T-cell (primary cell): ENCODE measurements at regions not wholly inside any gene's neighbourhood (a gene's known extent, or its start where the extent isn't known, plus 50 kb on each side); places are given as distances from the start of the nearest gene placed in this dataset.

Experiments
- ATAC-seq, 4 experiments: fragments of 200-7000 bp in 3 of 4; fragments of 150-1000 bp in 1 of 4; cut with Tn5 transposase; replicated peaks in 1 of 4; 1 replicate in 3 of 4; 2 replicates in 1 of 4; pipeline ENCODE4 v1.10.0; 2021; ENCODE audit warnings: moderate library complexity in 3 of 4, mild to moderate bottlenecking in 2 of 4, moderate number of reproducible peaks in 1 of 4
- CTCF ChIA-PET, 2 donors: fragments of 300-600 bp; sonication (Branson Sonifier 250); formaldehyde crosslinking; loops; one replicate each; lab custom pipeline; 2022; ENCODE audit warnings: antibody characterized with exemption in 2 of 2; lab: Charles Lee
- POLR2A ChIA-PET, 2 donors: fragments of 300-600 bp; sonication (Branson Sonifier 250); formaldehyde crosslinking; loops; one replicate each; lab custom pipeline; 2022; ENCODE audit warnings: antibody characterized with exemption in 2 of 2; lab: Charles Lee
- DNase-seq, 35 experiments: peaks; one replicate each; pipeline versions ENCODE4 v3.0.0 to v3.0.0-alpha.2; 2013 to 2023
- H3K27ac ChIP-seq: one replicate; pipeline ENCODE4 v1.5.1; 2013; ENCODE audit warnings: low read length
- H3K27me3 ChIP-seq, 2 experiments: replicated peaks in 1 of 2; 1 replicate in 1 of 2; 2 replicates in 1 of 2; pipeline versions ENCODE4 v1.6.1 to v1.7.0; 2013; ENCODE audit warnings: low read length in 1 of 2, mixed read lengths in 1 of 2; ENCODE audit not compliant: control insufficient read depth in 2 of 2, insufficient read depth in 2 of 2; ENCODE audit errors: extremely low read depth in 1 of 2
- H3K36me3 ChIP-seq, 2 donors: 1 replicate in 1 of 2; 2 replicates in 1 of 2; pipeline versions ENCODE4 v1.6.1 to v1.7.0; 2013; ENCODE audit warnings: low read length in 1 of 2; ENCODE audit not compliant: control insufficient read depth in 2 of 2, insufficient read depth in 1 of 2; ENCODE audit errors: extremely low read depth in 1 of 2
- H3K4me1 ChIP-seq, 2 experiments: 1 replicate in 1 of 2; 2 replicates in 1 of 2; pipeline versions ENCODE4 v1.6.1 to v1.7.0; 2013; ENCODE audit warnings: low read length in 2 of 2, mixed read lengths in 1 of 2; ENCODE audit not compliant: insufficient read depth in 2 of 2, control insufficient read depth in 1 of 2; ENCODE audit errors: extremely low read depth in 1 of 2
- H3K4me3 ChIP-seq, 2 donors: 1 replicate in 1 of 2; 2 replicates in 1 of 2; pipeline versions ENCODE4 v1.5.1 to v1.7.0; 2013; ENCODE audit warnings: mild to moderate bottlenecking in 2 of 2, low read length in 1 of 2, moderate library complexity in 1 of 2; ENCODE audit not compliant: control insufficient read depth in 1 of 2; ENCODE audit errors: extremely low read depth in 1 of 2
- H3K9me3 ChIP-seq: 2 replicates; pipeline ENCODE4 v1.7.0; 2013
- H3K27ac Mint-ChIP-seq, 2 donors: one replicate each; pipeline ENCODE4 v1.8.0; 2020 to 2021; ENCODE audit warnings: mild to moderate bottlenecking in 2 of 2, mixed read lengths in 2 of 2
- H3K27me3 Mint-ChIP-seq, 2 donors: one replicate each; pipeline ENCODE4 v1.8.0; 2021 to 2022; ENCODE audit warnings: mixed read lengths in 2 of 2
- H3K36me3 Mint-ChIP-seq: one replicate; pipeline ENCODE4 v1.8.0; 2021; ENCODE audit warnings: mixed read lengths
- H3K4me1 Mint-ChIP-seq, 3 donors: one replicate each; pipeline ENCODE4 v1.8.0; 2020 to 2022; ENCODE audit warnings: mixed read lengths in 3 of 3, mild to moderate bottlenecking in 1 of 3
- H3K4me3 Mint-ChIP-seq, 3 donors: one replicate each; pipeline ENCODE4 v1.8.0; 2020 to 2022; ENCODE audit warnings: mild to moderate bottlenecking in 3 of 3, mixed read lengths in 3 of 3, moderate library complexity in 3 of 3
- H3K9me3 Mint-ChIP-seq, 3 donors: one replicate each; pipeline ENCODE4 v1.8.0; 2020 to 2022; ENCODE audit warnings: mixed read lengths in 3 of 3
- WGBS: methylation state at CpG from one replicate; pipeline ENCODE4 v1.1.5; 2013; ENCODE audit warnings: missing lambda C conversion rate; ENCODE audit not compliant: insufficient coverage; 5-methylcytosine and 5-hydroxymethylcytosine counted together

GRCh38 chr3:14282001-14282705, 103.5 kb downstream of the LSM3 start:
- Histone ChIP-seq H3K4me1 (no peaks in the 10 kb centered on the region), H3K4me3 (no peak overlapping the region), H3K36me3 (no peaks in the 10 kb centered on the region), H3K27me3 (peaks cover 0 to 9% of the 10 kb centered on the region in 2 experiments), H3K27ac (no peak overlapping the region), H3K9me3 (no peaks in the 10 kb centered on the region)
- H3K27me3 Mint-ChIP-seq = peaks cover 0 to 2% of the 10 kb centered on the region in 2 donors
- ChIA-PET CTCF (no interaction called here), POLR2A (no interaction called here)
- no peak for ATAC-seq
- H3K9me3 Mint-ChIP-seq = no peaks in the 10 kb centered on the region
- H3K4me1 Mint-ChIP-seq = peaks cover 0 to 2% (median 0%) of the 10 kb centered on the region in 3 donors
- H3K4me3 Mint-ChIP-seq = no peak overlapping the region
- 86% methylated on average over 9 of the region's 12 CpGs for WGBS
- no peaks in the 10 kb centered on the region for H3K36me3 Mint-ChIP-seq
- no peak for DNase-seq
- no peak overlapping the region for H3K27ac Mint-ChIP-seq

GRCh38 chr3:14282706-14283075, 104.1 kb downstream of the LSM3 start:
- no peaks in the 10 kb centered on the region for H3K36me3 ChIP-seq
- no peak overlapping the region for H3K27ac ChIP-seq
- H3K9me3 ChIP-seq = no peaks in the 10 kb centered on the region
- POLR2A ChIA-PET = no interaction called here
- peaks cover 0 to 7% of the 10 kb centered on the region in 2 experiments for H3K27me3 ChIP-seq
- ATAC-seq (no peak), DNase-seq (no peak)
- CTCF ChIA-PET = no interaction called here
- Mint-ChIP-seq H3K9me3 (no peaks in the 10 kb centered on the region), H3K27ac (no peak overlapping the region), H3K4me3 (no peak overlapping the region), H3K36me3 (no peaks in the 10 kb centered on the region), H3K4me1 (peaks cover 0 to 2% (median 0%) of the 10 kb centered on the region in 3 donors), H3K27me3 (peaks cover 0 to 2% of the 10 kb centered on the region in 2 donors)
- 100% methylated on average over 1 of the region's 6 CpGs for WGBS
- no peaks in the 10 kb centered on the region for H3K4me1 ChIP-seq
- H3K4me3 ChIP-seq = no peak overlapping the region

GRCh38 chr3:14283092-14283812, 104.6 kb downstream of the LSM3 start:
- DNase-seq (no peak), ATAC-seq (no peak)
- H3K27ac ChIP-seq = no peak overlapping the region
- H3K9me3 Mint-ChIP-seq = no peaks in the 10 kb centered on the region
- peaks cover 0 to 7% of the 10 kb centered on the region in 2 experiments for H3K27me3 ChIP-seq
- CTCF ChIA-PET = no interaction called here
- peaks cover 0 to 2% (median 0%) of the 10 kb centered on the region in 3 donors for H3K4me1 Mint-ChIP-seq
- no peak overlapping the region for H3K4me3 ChIP-seq
- no peaks in the 10 kb centered on the region for H3K4me1 ChIP-seq
- POLR2A ChIA-PET = no interaction called here
- no peaks in the 10 kb centered on the region for H3K36me3 Mint-ChIP-seq
- 88% methylated on average over 6 of the region's 7 CpGs for WGBS
- H3K27me3 Mint-ChIP-seq = peaks cover 0 to 2% of the 10 kb centered on the region in 2 donors
- no peaks in the 10 kb centered on the region for H3K9me3 ChIP-seq
- H3K27ac Mint-ChIP-seq = no peak overlapping the region
- H3K36me3 ChIP-seq = no peaks in the 10 kb centered on the region
- H3K4me3 Mint-ChIP-seq = no peak overlapping the region

GRCh38 chr3:14283813-14284438, 105.3 kb downstream of the LSM3 start:
- H3K36me3 ChIP-seq = no peaks in the 10 kb centered on the region
- no peaks in the 10 kb centered on the region for H3K36me3 Mint-ChIP-seq
- H3K27me3 Mint-ChIP-seq = peaks cover 0 to 2% of the 10 kb centered on the region in 2 donors
- H3K4me3 ChIP-seq = no peak overlapping the region
- CTCF ChIA-PET = no interaction called here
- H3K27me3 ChIP-seq = peaks cover 0 to 7% of the 10 kb centered on the region in 2 experiments
- no peaks in the 10 kb centered on the region for H3K9me3 ChIP-seq
- no peak for DNase-seq
- H3K4me1 ChIP-seq = no peaks in the 10 kb centered on the region
- no peak for ATAC-seq
- H3K9me3 Mint-ChIP-seq = no peaks in the 10 kb centered on the region
- 70% methylated on average over 1 of the region's 4 CpGs for WGBS
- no peak overlapping the region for H3K27ac Mint-ChIP-seq
- POLR2A ChIA-PET = no interaction called here
- no peak overlapping the region for H3K27ac ChIP-seq
- H3K4me3 Mint-ChIP-seq = no peak overlapping the region
- peaks cover 0 to 2% (median 0%) of the 10 kb centered on the region in 3 donors for H3K4me1 Mint-ChIP-seq

- Mint-ChIP-seq H3K4me1 (peaks cover 0 to 2% (median 0%) of the 10 kb centered on the region in 3 donors), H3K9me3 (no peaks in the 10 kb centered on the region), H3K4me3 (no peak overlapping the region), H3K27ac (no peak overlapping the region), H3K27me3 (peaks cover 0 to 2% of the 10 kb centered on the region in 2 donors), H3K36me3 (no peaks in the 10 kb centered on the region)
- H3K27me3 ChIP-seq = peaks cover 0 to 7% of the 10 kb centered on the region in 2 experiments
- DNase-seq (no peak), ATAC-seq (no peak)
- ChIA-PET POLR2A (interaction anchor here in 1 of 2 donors (0.6 kb wide), 1 partner anchor 88 kb away, joined by 3 read pairs; no protein-coding TSS in a partner anchor), CTCF (no interaction called here)
- no peak overlapping the region for H3K27ac ChIP-seq
- H3K9me3 ChIP-seq = no peaks in the 10 kb centered on the region
- no peak overlapping the region for H3K4me3 ChIP-seq
- H3K36me3 ChIP-seq = no peaks in the 10 kb centered on the region
- no peaks in the 10 kb centered on the region for H3K4me1 ChIP-seq
- 79% methylated on average over 9 of the region's 15 CpGs for WGBS
Measured at GRCh38 chr3:14284694-14285547, 106.3 kb downstream of the LSM3 start.

GRCh38 chr3:14285548-14285925, 106.9 kb downstream of the LSM3 start:
- Histone ChIP-seq H3K27me3 (peaks cover 0 to 7% of the 10 kb centered on the region in 2 experiments), H3K4me3 (no peak overlapping the region), H3K4me1 (no peaks in the 10 kb centered on the region), H3K9me3 (no peaks in the 10 kb centered on the region), H3K36me3 (no peaks in the 10 kb centered on the region), H3K27ac (no peak overlapping the region)
- peaks cover 0 to 2% of the 10 kb centered on the region in 2 donors for H3K27me3 Mint-ChIP-seq
- H3K4me1 Mint-ChIP-seq = peaks cover 0 to 2% (median 0%) of the 10 kb centered on the region in 3 donors
- no peaks in the 10 kb centered on the region for H3K36me3 Mint-ChIP-seq
- 51% methylated on average over 4 of the region's 4 CpGs for WGBS
- no peaks in the 10 kb centered on the region for H3K9me3 Mint-ChIP-seq
- H3K4me3 Mint-ChIP-seq = no peak overlapping the region
- CTCF ChIA-PET = no interaction called here
- no peak for DNase-seq
- H3K27ac Mint-ChIP-seq = no peak overlapping the region
- POLR2A ChIA-PET = interaction anchor here in 1 of 2 donors (0.6 kb wide), 1 partner anchor 87 kb away, joined by 3 read pairs; no protein-coding TSS in a partner anchor
- ATAC-seq = no peak
